ENCODE measurements at regions not wholly inside any gene's neighbourhood (a gene's known extent, or its start where the extent isn't known, plus 50 kb on each side); places are given as distances from the start of the nearest gene placed in this dataset.

GRCh38 chr5:60340326-60340725, 359.6 kb downstream of the DEPDC1B start:
- no peak overlapping the region for H3K4me3 ChIP-seq
- no peaks in the 10 kb centered on the region for H3K36me3 ChIP-seq
- TF ChIP-seq EP300 (IDR thresholded peaks at IDR 0.05) (no peak), CTCF (IDR thresholded peaks at IDR 0.05) (no peak), POLR2A (IDR thresholded peaks at IDR 0.05) (no peak)
- DNase-seq, result no peak
- H3K27me3 ChIP-seq, result no peaks in the 10 kb centered on the region
- H3K27ac ChIP-seq, result no peak overlapping the region
- H3K4me1 ChIP-seq (ENCODE audit: insufficient read depth), result peaks cover 2% of the 10 kb centered on the region
- no peaks in the 10 kb centered on the region for H3K9me3 ChIP-seq
- intact Hi-C loops (cut with DNase I), result no loop called here
- 82 to 90% (median 89%) methylated on average over 1 of the region's 1 CpG for WGBS, 3 donors

GRCh38 chr5:60339691-60340201, 360.2 kb downstream of the DEPDC1B start:
- TF ChIP-seq EP300 (IDR thresholded peaks at IDR 0.05), result no peak
- intact Hi-C loops (cut with DNase I), result no loop called here

GRCh38 chr5:60338846-60339245, 361.1 kb downstream of the DEPDC1B start:
- intact Hi-C loops (cut with DNase I), result no loop called here
- H3K36me3 ChIP-seq, result no peaks in the 10 kb centered on the region
- no peaks in the 10 kb centered on the region for H3K9me3 ChIP-seq
- peaks cover 2% of the 10 kb centered on the region for H3K4me1 ChIP-seq (ENCODE audit: insufficient read depth)
- no peak for DNase-seq
- 91 to 96% (median 95%) methylated on average over 3 of the region's 3 CpGs for WGBS, 3 donors
- no peak overlapping the region for H3K27ac ChIP-seq
- no peak overlapping the region for H3K4me3 ChIP-seq
- TF ChIP-seq CTCF (IDR thresholded peaks at IDR 0.05) (no peak), EP300 (IDR thresholded peaks at IDR 0.05) (no peak), POLR2A (IDR thresholded peaks at IDR 0.05) (no peak)
- H3K27me3 ChIP-seq, result no peaks in the 10 kb centered on the region

More at GRCh38 chr5:60339691-60340201, 360.2 kb downstream of the DEPDC1B start:
- H3K4me3 ChIP-seq, result no peak overlapping the region
- H3K9me3 ChIP-seq, result no peaks in the 10 kb centered on the region
- WGBS, 3 donors, result 43 to 70% (median 62%) methylated on average over 12 of the region's 12 CpGs
- peaks cover 2% of the 10 kb centered on the region for H3K4me1 ChIP-seq (ENCODE audit: insufficient read depth)
- no peak overlapping the region for H3K27ac ChIP-seq
- DNase-seq, result peak in 3 of 5 donors; percentile 11 to 32 (median 31)
- no peaks in the 10 kb centered on the region for H3K36me3 ChIP-seq
- H3K27me3 ChIP-seq, result no peaks in the 10 kb centered on the region

- no peak overlapping the region for H3K27ac ChIP-seq
- intact Hi-C loops (cut with DNase I), result no loop called here
- H3K9me3 ChIP-seq, result no peaks in the 10 kb centered on the region
- DNase-seq, result no peak
- no peak for TF ChIP-seq POLR2A (IDR thresholded peaks at IDR 0.05)
- peaks cover 2% of the 10 kb centered on the region for H3K4me1 ChIP-seq (ENCODE audit: insufficient read depth)
- H3K4me3 ChIP-seq, result no peak overlapping the region
- no peaks in the 10 kb centered on the region for H3K27me3 ChIP-seq
- no peaks in the 10 kb centered on the region for H3K36me3 ChIP-seq
Observed at GRCh38 chr5:60336491-60336890, 363.5 kb downstream of the DEPDC1B start.

GRCh38 chr5:60335913-60336312, 364.1 kb downstream of the DEPDC1B start:
- DNase-seq, result no peak
- no peak overlapping the region for H3K27ac ChIP-seq
- TF ChIP-seq EP300 (IDR thresholded peaks at IDR 0.05) (no peak), POLR2A (IDR thresholded peaks at IDR 0.05) (no peak), CTCF (IDR thresholded peaks at IDR 0.05) (no peak)
- no peak overlapping the region for H3K4me3 ChIP-seq
- WGBS, 3 donors, result 67 to 83% (median 74%) methylated on average over 2 of the region's 2 CpGs
- intact Hi-C loops (cut with DNase I), result no loop called here
- H3K9me3 ChIP-seq, result no peaks in the 10 kb centered on the region
- H3K27me3 ChIP-seq, result no peaks in the 10 kb centered on the region
- no peaks in the 10 kb centered on the region for H3K36me3 ChIP-seq
- peaks cover 2% of the 10 kb centered on the region for H3K4me1 ChIP-seq (ENCODE audit: insufficient read depth)
